GM18505 (cell line): ENCODE measurements at regions not wholly inside any gene's neighbourhood (a gene's known extent, or its start where the extent isn't known, plus 50 kb on each side); places are given as distances from the start of the nearest gene placed in this dataset.

Experiments
- ATAC-seq: cut with Tn5 transposase; IDR thresholded peaks from one replicate; pipeline ENCODE4 v1.9.1; 2021; ENCODE audit not compliant: unreplicated experiment
- POLR2A ChIP-seq: IDR thresholded peaks from 4 replicates; pipeline ENCODE4 v1.6.1; 2011; ENCODE audit warnings: borderline replicate concordance; ENCODE audit not compliant: insufficient read depth, insufficient read length; ENCODE audit errors: extremely low read depth

DNA sequence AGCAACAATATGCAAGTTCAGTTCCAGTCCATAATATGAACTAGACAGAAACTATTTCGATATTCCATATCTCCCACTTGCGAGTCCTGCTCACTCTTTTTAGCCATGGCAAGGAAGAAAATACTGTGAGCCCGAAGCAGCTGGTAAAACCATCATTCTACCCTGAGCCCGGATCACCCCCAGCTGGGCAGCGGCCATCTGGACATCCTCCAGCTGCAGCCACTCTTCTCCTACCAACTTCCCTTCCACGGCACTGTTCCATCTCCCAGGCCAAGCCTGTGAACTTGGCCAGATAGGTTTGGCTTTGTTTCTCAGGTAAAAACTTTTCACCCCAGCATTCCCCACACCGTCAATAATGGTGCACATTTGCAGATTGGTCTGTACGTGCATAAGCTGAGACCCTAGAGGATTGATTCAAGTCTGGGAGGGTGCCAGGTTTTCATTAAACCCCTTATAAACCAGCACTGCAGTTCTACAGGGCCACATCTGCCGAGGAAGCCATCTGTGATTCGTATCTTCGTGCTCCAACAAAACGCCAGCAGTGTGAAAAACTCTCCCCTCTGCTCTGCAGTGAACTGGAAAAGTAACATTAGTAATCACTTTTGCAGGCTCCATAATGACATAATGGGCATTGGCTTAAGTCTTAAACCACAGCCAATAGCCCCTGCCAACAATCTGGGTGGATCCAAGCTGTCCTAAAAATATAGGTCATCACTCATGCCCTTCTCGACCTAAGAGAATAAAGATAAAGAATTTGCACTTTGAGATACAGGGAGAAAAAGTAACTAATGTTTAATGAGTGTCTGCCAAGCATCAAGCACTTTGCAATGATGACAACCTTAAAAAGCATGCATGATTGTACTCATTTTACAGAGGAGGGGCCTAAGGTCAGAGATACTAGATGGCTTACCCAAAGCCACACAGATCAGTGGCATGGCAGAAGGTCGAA is 205.1 kb downstream of the PLPP3 start:
- no peak for TF ChIP-seq POLR2A
- ATAC-seq, result no peak

- no peak for TF ChIP-seq POLR2A
- no peak for ATAC-seq
Measured at GRCh38 chr1:56370513-56370912, 208.8 kb downstream of the PLPP3 start.

DNA sequence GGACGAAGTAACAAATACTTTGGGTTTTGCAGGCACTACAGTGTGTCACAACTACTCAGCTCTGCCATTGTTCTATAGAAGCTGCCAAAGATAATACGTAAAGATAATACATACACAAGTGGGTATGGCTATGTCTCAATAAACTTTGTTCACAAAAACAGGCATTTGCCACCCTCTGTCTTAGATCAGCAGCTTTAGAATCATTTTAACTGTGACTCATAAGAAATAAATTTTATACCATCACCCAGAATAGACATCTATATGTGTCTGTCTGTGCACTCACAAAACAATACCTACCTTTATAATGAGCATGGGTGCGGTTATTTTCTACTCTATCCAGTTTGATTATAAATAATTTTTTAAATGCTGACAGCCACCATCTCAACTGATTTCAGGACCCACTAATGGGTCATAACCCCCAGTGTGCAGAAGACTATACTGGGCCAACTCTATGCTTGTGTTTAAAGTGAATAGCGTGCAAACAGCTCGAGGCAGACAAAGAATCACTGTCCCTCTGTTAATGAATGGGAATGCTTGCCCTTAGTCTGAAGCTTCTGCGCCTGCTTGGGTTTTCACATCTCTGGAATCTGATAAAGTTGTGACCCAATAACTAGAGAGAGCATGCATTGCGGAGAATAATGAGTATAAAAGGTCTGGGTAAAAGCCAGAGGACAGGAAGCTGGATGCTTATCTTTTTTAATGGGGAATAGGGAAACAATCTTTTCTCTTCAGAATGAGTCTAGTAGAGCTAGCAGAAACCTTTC is 216.2 kb downstream of the PLPP3 start:
- no peak for TF ChIP-seq POLR2A
- no peak for ATAC-seq

- ATAC-seq, result no peak
- TF ChIP-seq POLR2A, result no peak
Measured at GRCh38 chr1:56360021-56360420, 219.3 kb downstream of the PLPP3 start.

- TF ChIP-seq POLR2A, result no peak
- no peak for ATAC-seq
Measured at GRCh38 chr1:56359056-56359455, 220.3 kb downstream of the PLPP3 start.

- no peak for TF ChIP-seq POLR2A
- no peak for ATAC-seq
Measured at GRCh38 chr1:56357927-56358690, 221.3 kb downstream of the PLPP3 start.

- TF ChIP-seq POLR2A, result no peak
- no peak for ATAC-seq
Measured at GRCh38 chr1:56356376-56356990, 222.9 kb downstream of the PLPP3 start.

DNA sequence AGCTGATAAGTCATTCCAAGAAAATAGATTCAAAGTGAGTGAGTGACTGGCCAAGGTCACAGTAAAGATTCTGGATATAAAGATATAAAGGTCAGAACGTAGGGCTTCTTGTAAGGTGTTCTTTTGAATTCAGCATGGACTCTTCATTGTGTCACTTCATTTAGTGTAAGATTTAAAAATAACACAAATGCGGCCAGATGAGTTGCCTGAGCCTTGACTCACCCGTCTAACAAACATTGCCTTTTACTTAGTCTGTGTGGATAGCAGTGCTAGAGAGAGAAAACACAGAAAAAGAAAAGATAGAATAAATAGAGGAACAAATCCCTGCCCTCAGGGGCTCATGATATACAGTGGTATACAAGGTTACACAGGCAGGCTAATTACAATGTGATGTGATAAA is 223.4 kb downstream of the PLPP3 start:
- TF ChIP-seq POLR2A, result no peak

DNA sequence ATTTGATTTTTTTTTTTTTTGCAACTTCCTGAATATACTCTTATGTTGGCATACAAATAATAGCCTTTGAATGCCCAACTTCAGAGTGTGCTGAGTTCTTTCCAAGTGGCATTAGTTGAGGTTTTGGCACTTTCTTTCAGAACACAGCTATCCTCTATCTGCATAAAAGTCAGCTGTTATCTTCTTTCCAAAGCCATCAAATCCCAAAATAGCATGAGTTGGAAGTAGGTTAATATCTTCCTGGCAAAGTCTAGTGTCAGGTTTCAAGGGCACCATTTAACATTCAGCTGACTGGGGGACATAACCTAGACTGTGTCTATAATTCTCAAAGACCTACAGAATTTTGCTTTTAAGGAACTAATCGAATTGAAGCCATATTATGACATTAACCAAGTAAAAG is 223.9 kb downstream of the PLPP3 start:
- no peak for TF ChIP-seq POLR2A
- no peak for ATAC-seq

More for the DNA sequence above, 223.4 kb downstream of the PLPP3 start:
- no peak for ATAC-seq

DNA sequence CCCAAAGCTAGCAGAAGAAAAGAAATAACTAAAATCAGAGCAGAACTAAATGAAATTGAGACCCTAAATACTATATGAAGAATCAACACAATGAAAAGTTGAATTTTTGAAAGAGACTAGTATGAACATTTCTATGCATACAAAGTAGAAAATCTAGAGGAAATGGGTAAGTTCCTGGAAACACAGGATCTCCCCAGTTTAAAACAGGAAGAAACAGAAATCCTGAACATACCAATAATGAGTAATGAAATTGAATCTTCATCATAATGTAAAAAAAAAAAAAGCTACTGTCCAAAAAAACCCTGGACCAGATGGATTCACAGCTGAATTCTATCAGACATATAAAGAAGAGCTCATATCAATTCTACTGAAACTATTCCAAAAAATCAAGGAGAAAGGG is 233.5 kb downstream of the PLPP3 start:
- TF ChIP-seq POLR2A, result no peak
- no peak for ATAC-seq

GRCh38 chr1:56340977-56341376 is 238.4 kb downstream of the PLPP3 start:
- ATAC-seq, result no peak
- TF ChIP-seq POLR2A, result no peak

DNA sequence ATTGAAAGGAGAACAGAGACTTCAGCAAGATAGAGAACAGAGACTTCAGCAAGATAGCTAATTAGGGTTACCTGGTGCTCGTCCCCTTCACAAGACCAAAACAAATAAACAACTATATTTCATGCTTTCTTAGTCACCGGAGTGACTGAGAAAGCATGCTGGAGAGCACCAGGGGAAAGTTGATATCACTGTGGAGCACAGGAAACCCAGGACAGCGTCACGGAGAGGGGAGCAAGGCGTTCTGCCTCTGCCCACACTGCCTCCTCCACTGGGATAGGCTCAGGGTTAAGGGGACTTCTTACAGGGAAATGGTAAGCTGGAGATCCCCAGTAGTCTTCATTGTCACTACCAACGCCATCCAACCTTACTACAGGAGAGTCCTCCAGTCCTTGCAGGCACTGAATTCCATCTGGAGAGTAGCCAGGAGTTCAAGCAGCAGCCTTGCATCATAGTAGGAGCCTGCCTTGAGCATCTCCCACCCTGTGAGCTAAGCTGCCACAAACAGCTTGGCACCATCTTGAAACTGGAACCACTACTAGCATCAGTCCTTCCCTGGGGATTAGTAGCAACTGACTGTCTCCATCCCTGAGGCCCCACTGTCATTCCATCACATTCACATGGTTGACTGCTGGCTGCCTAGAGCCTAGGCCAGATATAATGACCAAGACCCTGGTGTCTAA is 239.4 kb downstream of the PLPP3 start:
- no peak for ATAC-seq
- TF ChIP-seq POLR2A, result no peak
